HG03521 (cell line): ENCODE measurements at regions not wholly inside any gene's neighbourhood (a gene's known extent, or its start where the extent isn't known, plus 50 kb on each side); places are given as distances from the start of the nearest gene placed in this dataset.

Source experiments
- ATAC-seq: cut with Tn5 transposase; IDR thresholded peaks from one replicate; pipeline ENCODE4 v1.9.1; 2021; ENCODE audit warnings: mild to moderate bottlenecking, moderate library complexity; ENCODE audit not compliant: unreplicated experiment

DNA sequence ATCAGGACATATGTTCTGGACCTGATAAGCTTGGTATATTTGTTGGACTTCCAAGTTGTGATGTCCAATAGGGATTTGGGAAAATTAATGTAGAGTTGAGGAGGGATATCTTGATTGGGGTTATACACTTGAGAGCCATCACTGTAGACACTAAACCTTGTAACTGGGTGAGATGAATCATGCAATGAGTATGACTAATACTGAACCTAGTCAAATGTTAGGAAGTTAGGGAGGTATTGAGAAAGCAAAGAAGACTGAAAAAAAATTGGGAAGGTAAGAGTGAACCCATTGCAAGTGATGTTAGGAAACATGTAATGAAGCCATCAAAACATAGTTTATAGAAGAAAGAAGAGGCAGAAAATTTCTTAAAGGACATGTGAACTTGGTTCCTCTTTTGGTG is 668.4 kb upstream of the CDH9 start:
- ATAC-seq = no peak

GRCh38 chr5:27705661-27706060 is 667.3 kb upstream of the CDH9 start:
- no peak for ATAC-seq

- ATAC-seq = no peak
These were observed 663.8 kb upstream of the CDH9 start for GRCh38 chr5:27701931-27702903.

DNA sequence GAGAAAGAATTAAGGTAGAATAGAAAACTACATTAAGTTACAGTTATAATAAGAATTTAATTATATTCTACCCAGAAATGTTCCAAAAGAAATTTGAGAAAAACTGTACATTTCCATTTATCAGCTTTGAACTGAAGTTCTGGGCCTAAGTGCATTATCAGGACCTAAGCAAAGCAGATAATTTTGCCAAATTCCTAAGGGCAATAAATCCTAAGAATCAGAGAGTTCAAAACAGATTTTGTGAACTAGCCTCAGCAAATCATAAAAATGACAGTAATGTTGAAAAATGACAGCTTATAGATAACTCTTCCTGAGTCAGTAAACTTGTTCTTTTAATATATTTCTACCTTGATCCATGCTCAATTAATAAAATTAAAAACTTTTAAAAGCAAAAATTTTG is 662.1 kb upstream of the CDH9 start:
- no peak for ATAC-seq

- ATAC-seq = no peak
These were observed 644.2 kb upstream of the CDH9 start for GRCh38 chr5:27682600-27682999.

GRCh38 chr5:27652505-27652904 is 614.1 kb upstream of the CDH9 start:
- no peak for ATAC-seq

DNA sequence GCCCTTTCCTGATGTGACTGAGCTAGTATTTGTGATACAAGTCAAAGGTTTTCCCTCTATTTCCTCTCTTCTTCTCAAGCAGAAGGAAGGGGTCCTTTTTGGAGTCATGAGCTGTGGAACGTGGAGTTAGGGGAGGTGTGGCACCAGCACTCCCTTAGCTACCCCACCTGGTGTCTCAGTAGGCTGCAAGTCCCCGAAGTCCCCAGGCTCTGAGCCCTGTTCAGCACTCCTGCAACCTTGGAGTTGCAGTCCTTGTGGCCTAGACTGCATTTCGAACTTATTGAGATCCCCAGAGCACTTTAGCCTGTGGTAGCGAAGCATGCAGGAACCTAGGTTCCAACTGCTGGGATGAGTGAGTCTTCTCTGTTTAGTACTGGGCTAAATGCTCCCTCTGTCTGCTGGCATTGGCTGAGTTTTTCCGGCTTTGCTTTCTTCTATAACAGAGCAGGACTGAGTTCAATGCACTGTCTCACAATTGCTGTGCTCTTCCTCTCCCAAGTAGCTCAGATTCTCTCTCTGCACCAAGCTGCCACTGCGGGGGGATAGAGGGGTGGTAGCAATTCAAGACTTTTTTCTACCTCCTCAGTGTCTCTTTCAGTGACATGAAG is 600.7 kb upstream of the CDH9 start:
- no peak for ATAC-seq

- ATAC-seq = no peak
These were observed 581.6 kb upstream of the CDH9 start for GRCh38 chr5:27619982-27620381.

- ATAC-seq = no peak
These were observed 573.8 kb upstream of the CDH9 start for GRCh38 chr5:27612161-27612560.

- ATAC-seq = no peak
These were observed 570.6 kb upstream of the CDH9 start for GRCh38 chr5:27608992-27609391.

- ATAC-seq = no peak
These were observed 560.2 kb upstream of the CDH9 start for GRCh38 chr5:27598576-27598975.

GRCh38 chr5:27594141-27594540 is 555.8 kb upstream of the CDH9 start:
- no peak for ATAC-seq

DNA sequence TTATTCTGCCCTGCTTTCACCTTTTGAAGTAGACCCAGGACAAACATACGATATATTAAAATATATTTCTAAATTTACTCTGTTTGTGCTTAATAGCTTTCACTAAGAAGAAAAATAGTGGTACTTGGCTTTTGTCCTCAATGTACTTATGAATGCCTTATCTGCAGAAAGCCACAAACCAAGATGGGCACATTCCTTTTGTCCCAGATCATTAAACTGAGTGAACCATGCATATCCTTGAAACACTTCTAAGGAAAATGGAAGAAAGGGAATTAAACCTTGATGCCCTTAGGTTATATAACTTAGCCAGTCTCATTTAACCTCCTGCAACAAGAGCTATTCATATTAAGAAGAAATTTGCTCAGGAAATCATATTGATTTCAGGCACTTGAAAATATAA is 553.8 kb upstream of the CDH9 start:
- ATAC-seq = no peak

DNA sequence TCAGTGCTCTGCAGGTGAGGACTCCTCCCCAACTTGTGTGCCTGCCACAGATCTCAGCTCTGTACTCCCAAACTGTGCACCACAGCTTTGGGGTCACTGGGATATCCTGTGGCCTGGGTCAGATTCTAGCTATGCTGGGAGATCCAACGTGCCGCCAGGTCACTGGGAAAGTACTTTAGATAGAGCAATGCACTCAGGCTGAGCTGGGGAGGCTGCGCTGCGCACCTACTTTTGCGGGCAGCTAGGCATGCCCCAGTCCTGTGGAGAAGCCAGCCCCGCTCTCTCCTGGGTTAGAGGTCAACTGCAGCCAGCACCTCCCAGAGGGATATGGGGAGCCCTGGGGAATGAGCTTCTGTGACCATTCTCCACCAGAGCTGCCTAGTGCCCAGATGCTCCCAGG is 552.1 kb upstream of the CDH9 start:
- no peak for ATAC-seq

DNA sequence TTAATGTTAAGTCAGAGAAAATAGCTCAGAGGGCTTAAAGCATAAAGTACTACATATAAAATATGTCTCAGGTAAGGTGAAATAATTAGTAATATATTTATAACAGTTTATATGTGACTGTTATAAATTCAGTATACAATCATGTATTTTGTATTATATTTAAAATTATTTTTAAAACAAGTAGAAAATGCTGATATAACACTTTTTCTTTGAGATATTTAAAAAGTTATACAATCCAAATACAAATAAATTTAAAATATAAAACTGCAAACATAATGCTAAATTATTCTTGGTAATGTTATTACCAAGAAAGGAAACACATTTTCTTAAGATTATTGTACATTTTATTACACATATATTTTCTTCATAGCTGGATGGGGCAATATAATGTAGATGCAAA is 539.9 kb upstream of the CDH9 start:
- ATAC-seq = no peak

GRCh38 chr5:27571681-27572080 is 533.3 kb upstream of the CDH9 start:
- ATAC-seq = no peak

DNA sequence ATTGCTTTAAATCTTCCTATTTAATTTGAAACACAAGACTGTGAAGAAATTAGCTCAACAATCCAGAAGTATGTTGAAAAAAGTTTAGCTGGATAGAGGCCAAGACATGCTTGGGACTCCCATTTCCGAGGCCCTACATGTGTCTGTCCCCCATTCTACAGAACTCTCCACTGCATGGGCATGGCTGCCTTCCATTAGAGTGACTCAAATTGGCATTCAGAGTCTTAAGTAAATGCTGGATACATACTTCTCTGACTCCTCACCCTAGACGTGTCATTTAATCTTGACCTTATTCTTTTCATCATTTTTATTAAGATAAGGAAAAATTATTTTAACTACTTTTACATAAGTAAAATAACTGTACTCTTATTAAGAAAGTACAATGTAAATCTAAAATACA is 530.4 kb upstream of the CDH9 start:
- no peak for ATAC-seq

GRCh38 chr5:27561408-27561807 is 523.0 kb upstream of the CDH9 start:
- no peak for ATAC-seq

- no peak for ATAC-seq
These were observed 510.1 kb upstream of the CDH9 start for GRCh38 chr5:27548484-27548883.

- ATAC-seq = no peak
These were observed 496.7 kb upstream of the CDH9 start for GRCh38 chr5:27535031-27535557.

DNA sequence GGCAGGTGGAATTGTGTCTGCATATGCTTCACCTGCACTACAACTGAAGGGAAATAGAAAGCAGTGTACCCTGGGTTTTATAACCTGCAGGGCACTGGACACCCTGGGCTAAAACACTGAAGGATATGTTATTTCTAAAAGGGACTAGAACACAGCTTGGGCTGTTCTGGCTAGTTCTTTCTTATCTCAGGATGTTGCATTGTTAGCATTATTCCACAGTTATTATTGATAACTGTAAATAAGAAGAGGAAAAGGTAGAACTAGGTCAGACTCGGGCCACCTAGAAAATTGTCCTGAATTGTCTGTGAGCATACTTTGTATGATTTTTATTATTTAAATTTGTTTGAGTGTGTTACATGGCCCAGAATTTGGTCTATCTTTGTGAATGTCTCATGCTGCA is 493.9 kb upstream of the CDH9 start:
- ATAC-seq = no peak

DNA sequence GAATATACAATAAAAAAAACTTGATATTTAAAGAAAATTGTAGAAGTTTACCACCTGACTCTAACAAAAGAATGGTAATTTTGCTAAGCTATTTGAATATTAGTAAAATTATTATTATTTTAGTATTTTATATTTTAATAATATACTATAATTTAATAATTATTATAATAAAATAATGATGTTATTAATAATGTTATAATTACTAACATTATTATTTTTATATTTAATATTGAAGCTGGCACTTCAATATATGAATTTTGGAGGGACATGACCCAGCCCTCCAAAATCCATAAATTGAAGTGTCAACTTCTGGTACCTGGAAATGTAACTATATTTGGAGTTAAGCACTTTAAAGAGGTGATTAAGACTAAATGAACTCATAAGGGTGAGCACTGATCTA is 486.1 kb upstream of the CDH9 start:
- no peak for ATAC-seq
